GM12878 (cell line): ENCODE measurements at regions not wholly inside any gene's neighbourhood (a gene's known extent, or its start where the extent isn't known, plus 50 kb on each side); places are given as distances from the start of the nearest gene placed in this dataset.

Source experiments
- ATAC-seq: fragments of 200-7000 bp; cut with Tn5 transposase; 3 replicates; pipeline ENCODE4 v1.9.1; 2020; ENCODE audit warnings: mild to moderate bottlenecking, moderate library complexity
- BruUV-seq: library from RNA; stranded (reverse); fragments of 400-500 nt; replicated peaks from 2 replicates; lab custom pipeline; 2021; lab: Mats Ljungman, UMichigan
- CTCF ChIA-PET: fragments of 300-600 bp; sonication (Branson Sonifier 250); formaldehyde crosslinking; extraction: SDS; loops from one replicate; lab custom pipeline; 2021; ENCODE audit warnings: inconsistent platforms; lab: Yijun Ruan, JAX
- POLR2A ChIA-PET: fragments of 350-600 bp; formaldehyde crosslinking; extraction: SDS; loops from one replicate; lab custom pipeline; 2021; ENCODE audit warnings: inconsistent platforms; lab: Charles Lee
- RAD21 ChIA-PET: fragments of 300-600 bp; sonication (Branson Sonifier 250); formaldehyde crosslinking; loops from one replicate; lab custom pipeline; 2023; ENCODE audit warnings: antibody characterized with exemption; ENCODE audit not compliant: unreplicated experiment; lab: Charles Lee
- SMC1A ChIA-PET: fragments of 300-600 bp; sonication (Branson Sonifier 250); formaldehyde crosslinking; loops from one replicate; lab custom pipeline; 2023; ENCODE audit not compliant: unreplicated experiment, uncharacterized antibody; lab: Charles Lee
- DNase-seq: peaks from one replicate; pipeline ENCODE4 v3.0.0-alpha.2; 2011; ENCODE audit warnings: low read depth, low spot score
- FAIRE-seq: peaks from 3 replicates; lab custom pipeline; 2011; peaks lifted over from hg19 to GRCh38; lab: Jason Lieb, UNC
- H2AFZ ChIP-seq: 2 replicates; pipeline ENCODE4 v1.6.0; 2011; ENCODE audit warnings: low read depth, low read length, control low read depth; ENCODE audit not compliant: control insufficient read depth
- H3K27ac ChIP-seq: 2 replicates; pipeline ENCODE4 v1.5.1; 2011; ENCODE audit warnings: control low read depth; ENCODE audit not compliant: control insufficient read depth, insufficient read depth
- H3K27me3 ChIP-seq, 2 experiments: replicated peaks in 1 of 2; 2 replicates each; pipeline versions ENCODE4 v1.6.0 to v1.6.1; 2011; ENCODE audit warnings: low read length in 1 of 2; ENCODE audit not compliant: control insufficient read depth in 2 of 2, insufficient read depth in 2 of 2
- H3K36me3 ChIP-seq, 2 experiments: 2 replicates each; pipeline ENCODE4 v1.5.1; 2011; ENCODE audit warnings: low read length in 1 of 2; ENCODE audit not compliant: control insufficient read depth in 2 of 2, insufficient read depth in 2 of 2
- H3K4me1 ChIP-seq: 2 replicates; pipeline ENCODE4 v1.6.1; 2011; ENCODE audit warnings: mild to moderate bottlenecking, low read length, moderate library complexity, mixed read lengths; ENCODE audit not compliant: control insufficient read depth, insufficient read depth
- H3K4me2 ChIP-seq: 2 replicates; pipeline ENCODE4 v1.6.0; 2011; ENCODE audit warnings: control low read depth; ENCODE audit not compliant: control insufficient read depth, insufficient read depth
- H3K4me3 ChIP-seq: fragments of 200-600 bp; sonication (generic); 2 replicates; pipeline ENCODE4 v1.5.1; 2016
- H3K79me2 ChIP-seq: 2 replicates; pipeline ENCODE4 v1.6.0; 2011; ENCODE audit warnings: low read length; ENCODE audit not compliant: control insufficient read depth, insufficient read depth
- H3K9ac ChIP-seq: 2 replicates; pipeline ENCODE4 v1.8.0; 2011; ENCODE audit warnings: low read length, control low read depth, mixed read lengths; ENCODE audit not compliant: control insufficient read depth, insufficient read depth
- H3K9me3 ChIP-seq: replicated peaks from 3 replicates; pipeline ENCODE4 v1.5.1; 2011; ENCODE audit warnings: mild to moderate bottlenecking, low read length; ENCODE audit not compliant: control insufficient read depth, insufficient read depth
- H4K20me1 ChIP-seq: 2 replicates; pipeline ENCODE4 v1.6.0; 2011; ENCODE audit not compliant: control insufficient read depth, insufficient read depth
- ATF2 ChIP-seq: IDR thresholded peaks from 2 replicates; pipeline ENCODE4 v1.6.1; 2012; ENCODE audit warnings: low read length, inconsistent platforms
- BACH1 ChIP-seq: fragments of 450-650 bp; IDR thresholded peaks from 2 replicates; pipeline ENCODE4 v1.6.1; 2017; ENCODE audit warnings: mild to moderate bottlenecking, borderline replicate concordance
- CBX5 ChIP-seq: sonication (generic); IDR thresholded peaks from 2 replicates; pipeline ENCODE4 v1.6.1; 2016; ENCODE audit warnings: low read depth, moderate library complexity, mild to moderate bottlenecking, inconsistent platforms
- ETV6 ChIP-seq, 2 experiments: fragments of 450-650 bp in 1 of 2; IDR thresholded peaks in 1 of 2; conservative IDR thresholded peaks in 1 of 2; 2 replicates each; pipeline ENCODE4 v1.6.1; 2014; ENCODE audit warnings: antibody characterized with exemption in 1 of 2, borderline replicate concordance in 1 of 2, low read depth in 1 of 2, mild to moderate bottlenecking in 1 of 2, moderate library complexity in 1 of 2
- HCFC1 ChIP-seq: fragments of 150-350 bp; IDR thresholded peaks from 2 replicates; pipeline ENCODE4 v1.6.1; 2014; ENCODE audit warnings: low read length
- MEF2B ChIP-seq: fragments of 450-650 bp; IDR thresholded peaks from 2 replicates; pipeline ENCODE4 v1.6.1; 2018; ENCODE audit warnings: mild to moderate bottlenecking, moderate library complexity; ENCODE audit not compliant: partially characterized antibody, poor library complexity, severe bottlenecking
- MXI1 ChIP-seq: fragments of 150-350 bp; IDR thresholded peaks from 2 replicates; pipeline ENCODE4 v1.6.1; 2011; ENCODE audit warnings: low read depth, mild to moderate bottlenecking, inconsistent platforms, low read length, improper control_type of control experiment
- RUNX3 ChIP-seq: IDR thresholded peaks from 2 replicates; pipeline ENCODE4 v1.6.1; 2012; ENCODE audit warnings: low read length, inconsistent platforms
- SMAD5 ChIP-seq: IDR thresholded peaks from 2 replicates; pipeline ENCODE4 v1.6.1; 2016; ENCODE audit warnings: antibody characterized with exemption, low read depth
- SUPT20H ChIP-seq: IDR thresholded peaks from 2 replicates; pipeline ENCODE4 v1.6.1; 2011; ENCODE audit warnings: low read depth, mild to moderate bottlenecking, low read length, moderate library complexity, borderline replicate concordance; ENCODE audit not compliant: control insufficient read depth
- ZBED1 ChIP-seq: IDR thresholded peaks from 2 replicates; pipeline ENCODE4 v1.6.1; 2016; ENCODE audit warnings: borderline replicate concordance
- WGBS: methylation state at CpG from one replicate; pipeline ENCODE4 v1.1.6; 2016; ENCODE audit warnings: low lambda C conversion rate; ENCODE audit not compliant: insufficient replicate concordance, insufficient coverage; ENCODE audit errors: missing lambda C conversion rate; 5-methylcytosine and 5-hydroxymethylcytosine counted together
- in situ Hi-C: fragments of 300-500 bp; cut with MboI; formaldehyde crosslinking; loops from 9 replicates; pipeline ENCODE4 v1.14.3; 2018; ENCODE audit warnings: mixed read lengths
- intact Hi-C: fragments of 100-400 bp; cut with micrococcal nuclease; formaldehyde crosslinking; loops from one replicate; pipeline ENCODE4 v1.14.2; 2022; ENCODE audit not compliant: unreplicated experiment
- TF ChIP-seq, protein P1 (sequence below): IDR thresholded peaks from 2 replicates; pipeline ENCODE4 v1.6.1; 2011; ENCODE audit warnings: low read depth, mild to moderate bottlenecking, low read length, moderate library complexity, borderline replicate concordance; ENCODE audit errors: extremely low read depth

DNA sequence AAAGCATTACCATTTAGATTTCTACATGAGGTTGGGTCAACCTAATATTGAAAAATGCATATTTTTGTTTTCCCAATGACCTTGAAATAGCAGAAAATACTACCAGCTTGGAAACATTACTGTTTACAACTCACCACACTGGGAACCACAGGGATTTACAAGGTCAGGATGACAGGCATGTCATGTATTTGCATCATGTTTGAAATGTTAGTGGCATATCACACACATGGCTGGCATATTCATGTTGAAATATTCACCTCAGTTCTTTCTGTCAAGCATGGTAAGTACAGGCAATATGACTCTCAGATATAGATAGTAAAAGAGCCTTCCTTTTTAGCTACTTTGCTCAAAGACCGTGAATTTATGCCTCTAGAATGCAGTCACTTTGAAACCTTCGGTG is 593.5 kb downstream of the NOVA1 start:
- no peaks in the 10 kb centered on the region for H3K27me3 ChIP-seq
- POLR2A ChIA-PET: no interaction called here
- ATAC-seq (no peak), FAIRE-seq (no peak), DNase-seq (no peak)
- TF ChIP-seq MEF2B (no peak), BACH1 (no peak), ETV6 (conservative IDR thresholded peaks at IDR 0.05 in 1 of 2, IDR thresholded peaks at IDR 0.05 in 1 of 2; ENCODE audit: borderline replicate concordance in 1 of 2, low read depth in 1 of 2) (no peak), MXI1 (no peak), SUPT20H (no peak), HCFC1 (no peak), ATF2 (no peak), RUNX3 (no peak), CBX5 (no peak), SMAD5 (no peak), ZBED1 (no peak)
- TF ChIP-seq, protein P1, sequence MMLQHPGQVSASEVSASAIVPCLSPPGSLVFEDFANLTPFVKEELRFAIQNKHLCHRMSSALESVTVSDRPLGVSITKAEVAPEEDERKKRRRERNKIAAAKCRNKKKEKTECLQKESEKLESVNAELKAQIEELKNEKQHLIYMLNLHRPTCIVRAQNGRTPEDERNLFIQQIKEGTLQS: no peak
- 0% methylated on average over 2 of the region's 2 CpGs for WGBS
- H3K36me3 ChIP-seq: no peaks in the 10 kb centered on the region
- RAD21 ChIA-PET: no interaction called here
- no peak overlapping the region for H2AFZ ChIP-seq
- H3K27ac ChIP-seq: no peak overlapping the region
- no peaks in the 10 kb centered on the region for H4K20me1 ChIP-seq
- no TSS peak for BruUV-seq
- no peak overlapping the region for H3K4me3 ChIP-seq
- H3K4me1 ChIP-seq: no peaks in the 10 kb centered on the region
- in situ Hi-C loops: no loop called here
- H3K9ac ChIP-seq: no peak overlapping the region
- CTCF ChIA-PET: no interaction called here
- no peak overlapping the region for H3K4me2 ChIP-seq
- no peaks in the 10 kb centered on the region for H3K9me3 ChIP-seq
- no peaks in the 10 kb centered on the region for H3K79me2 ChIP-seq
- intact Hi-C loops: no loop called here
- SMC1A ChIA-PET: no interaction called here
